ENCODE measurements at regions not wholly inside any gene's neighbourhood (a gene's known extent, or its start where the extent isn't known, plus 50 kb on each side); places are given as distances from the start of the nearest gene placed in this dataset.

- no peaks in the 10 kb centered on the region for H4K20me1 ChIP-seq (ENCODE audit: low read depth, low read length)
- no peaks in the 10 kb centered on the region for H3K9me2 ChIP-seq (replicated peaks; ENCODE audit: insufficient read depth, low read length)
- H3F3A ChIP-seq (ENCODE audit: insufficient read depth) = no peaks in the 10 kb centered on the region
- 0 out of 2 replicates have a peak, but pooled peaks cover 3% of the 10 kb centered on the region for H3K27me3 ChIP-seq (ENCODE audit: low read length)
- TF ChIP-seq EZH2phosphoT487 (conservative IDR thresholded peaks at IDR 0.05; ENCODE audit: low read length) = no peak
- H3K27ac ChIP-seq (ENCODE audit: low read depth, low read length) = no peak overlapping the region
- H3K4me2 ChIP-seq (ENCODE audit: low read depth, low read length, poor library complexity, severe bottlenecking) = no peak overlapping the region
- no peak overlapping the region for H3K9ac ChIP-seq (ENCODE audit: low read length)
- H3K9me3 ChIP-seq (ENCODE audit: insufficient read depth, low read length) = 0 out of 2 replicates have a peak, but pooled peaks cover 4% of the 10 kb centered on the region
- H3K36me3 ChIP-seq (ENCODE audit: low read length) = no peaks in the 10 kb centered on the region
- no peaks in the 10 kb centered on the region for H3K79me2 ChIP-seq (ENCODE audit: insufficient read depth, low read length)
- H2AFZ ChIP-seq (ENCODE audit: low read depth, low read length, severe bottlenecking) = no peak overlapping the region
- no peak overlapping the region for H3K4me3 ChIP-seq (ENCODE audit: insufficient read depth, low read length, poor library complexity, severe bottlenecking)
Observed at GRCh38 chr7:12873571-12873970, 186.1 kb downstream of the ARL4A start.

- H3K9me2 ChIP-seq (replicated peaks; ENCODE audit: insufficient read depth, low read length) = no peaks in the 10 kb centered on the region
- H3F3A ChIP-seq (ENCODE audit: insufficient read depth) = no peaks in the 10 kb centered on the region
- H3K79me2 ChIP-seq (ENCODE audit: insufficient read depth, low read length) = no peaks in the 10 kb centered on the region
- H3K27me3 ChIP-seq (ENCODE audit: low read length) = no peaks in the 10 kb centered on the region
- 0 out of 2 replicates have a peak, but pooled peaks cover 4% of the 10 kb centered on the region for H3K9me3 ChIP-seq (ENCODE audit: insufficient read depth, low read length)
- H4K20me1 ChIP-seq (ENCODE audit: low read depth, low read length) = no peaks in the 10 kb centered on the region
- H2AFZ ChIP-seq (ENCODE audit: low read depth, low read length, severe bottlenecking) = no peak overlapping the region
- TF ChIP-seq EZH2phosphoT487 (conservative IDR thresholded peaks at IDR 0.05; ENCODE audit: low read length) = no peak
- TF ChIP-seq, protein P1, sequence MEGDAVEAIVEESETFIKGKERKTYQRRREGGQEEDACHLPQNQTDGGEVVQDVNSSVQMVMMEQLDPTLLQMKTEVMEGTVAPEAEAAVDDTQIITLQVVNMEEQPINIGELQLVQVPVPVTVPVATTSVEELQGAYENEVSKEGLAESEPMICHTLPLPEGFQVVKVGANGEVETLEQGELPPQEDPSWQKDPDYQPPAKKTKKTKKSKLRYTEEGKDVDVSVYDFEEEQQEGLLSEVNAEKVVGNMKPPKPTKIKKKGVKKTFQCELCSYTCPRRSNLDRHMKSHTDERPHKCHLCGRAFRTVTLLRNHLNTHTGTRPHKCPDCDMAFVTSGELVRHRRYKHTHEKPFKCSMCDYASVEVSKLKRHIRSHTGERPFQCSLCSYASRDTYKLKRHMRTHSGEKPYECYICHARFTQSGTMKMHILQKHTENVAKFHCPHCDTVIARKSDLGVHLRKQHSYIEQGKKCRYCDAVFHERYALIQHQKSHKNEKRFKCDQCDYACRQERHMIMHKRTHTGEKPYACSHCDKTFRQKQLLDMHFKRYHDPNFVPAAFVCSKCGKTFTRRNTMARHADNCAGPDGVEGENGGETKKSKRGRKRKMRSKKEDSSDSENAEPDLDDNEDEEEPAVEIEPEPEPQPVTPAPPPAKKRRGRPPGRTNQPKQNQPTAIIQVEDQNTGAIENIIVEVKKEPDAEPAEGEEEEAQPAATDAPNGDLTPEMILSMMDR (IDR thresholded peaks at IDR 0.05; ENCODE audit: insufficient read depth, low read length, poor library complexity, severe bottlenecking) = no peak
- no peak overlapping the region for H3K27ac ChIP-seq (ENCODE audit: low read depth, low read length)
- no peak overlapping the region for H3K4me2 ChIP-seq (ENCODE audit: low read depth, low read length, poor library complexity, severe bottlenecking)
- no peak overlapping the region for H3K9ac ChIP-seq (ENCODE audit: low read length)
- no peaks in the 10 kb centered on the region for H3K36me3 ChIP-seq (ENCODE audit: low read length)
- H3K4me3 ChIP-seq (ENCODE audit: insufficient read depth, low read length, poor library complexity, severe bottlenecking) = no peak overlapping the region
Observed at GRCh38 chr7:12879139-12879538, 191.7 kb downstream of the ARL4A start.

- H3K36me3 ChIP-seq (ENCODE audit: low read length) = no peaks in the 10 kb centered on the region
- H4K20me1 ChIP-seq (ENCODE audit: low read depth, low read length) = no peaks in the 10 kb centered on the region
- H3K9me2 ChIP-seq (replicated peaks; ENCODE audit: insufficient read depth, low read length) = no peaks in the 10 kb centered on the region
- no peaks in the 10 kb centered on the region for H3F3A ChIP-seq (ENCODE audit: insufficient read depth)
- H3K27ac ChIP-seq (ENCODE audit: low read depth, low read length) = no peak overlapping the region
- H3K9me3 ChIP-seq (ENCODE audit: insufficient read depth, low read length) = no peaks in the 10 kb centered on the region
- no peak overlapping the region for H3K4me2 ChIP-seq (ENCODE audit: low read depth, low read length, poor library complexity, severe bottlenecking)
- H3K27me3 ChIP-seq (ENCODE audit: low read length) = no peaks in the 10 kb centered on the region
- H3K79me2 ChIP-seq (ENCODE audit: insufficient read depth, low read length) = no peaks in the 10 kb centered on the region
- no peak for TF ChIP-seq EZH2phosphoT487 (conservative IDR thresholded peaks at IDR 0.05; ENCODE audit: low read length)
- TF ChIP-seq, protein P1 (IDR thresholded peaks at IDR 0.05; ENCODE audit: insufficient read depth, low read length, poor library complexity, severe bottlenecking) = no peak
- no peak overlapping the region for H2AFZ ChIP-seq (ENCODE audit: low read depth, low read length, severe bottlenecking)
- no peak overlapping the region for H3K9ac ChIP-seq (ENCODE audit: low read length)
- no peak overlapping the region for H3K4me3 ChIP-seq (ENCODE audit: insufficient read depth, low read length, poor library complexity, severe bottlenecking)
Observed at GRCh38 chr7:12881712-12882111, 194.3 kb downstream of the ARL4A start.

DNA sequence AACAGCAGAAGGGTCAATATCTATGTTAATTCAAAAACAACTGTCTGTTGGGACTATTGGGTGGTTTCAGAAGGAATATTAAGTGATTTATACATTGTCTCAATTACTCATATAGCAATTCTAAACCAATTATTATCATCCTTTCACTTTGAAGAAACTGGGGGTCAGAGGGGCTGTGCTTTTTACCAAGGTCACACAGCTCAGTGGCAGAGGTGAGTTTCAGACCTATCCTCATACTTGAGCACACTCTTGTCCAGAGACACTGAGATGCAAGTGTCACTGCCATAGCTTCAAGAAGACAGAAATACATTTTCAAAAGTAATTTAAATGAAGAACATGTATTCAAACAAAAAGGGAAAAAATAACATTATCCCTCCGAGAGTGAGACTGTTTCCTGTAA is 195.3 kb downstream of the ARL4A start:
- H3K9me3 ChIP-seq (ENCODE audit: insufficient read depth, low read length) = no peaks in the 10 kb centered on the region
- H3K9me2 ChIP-seq (replicated peaks; ENCODE audit: insufficient read depth, low read length) = no peaks in the 10 kb centered on the region
- no peaks in the 10 kb centered on the region for H3K36me3 ChIP-seq (ENCODE audit: low read length)
- no peak overlapping the region for H3K27ac ChIP-seq (ENCODE audit: low read depth, low read length)
- H3K79me2 ChIP-seq (ENCODE audit: insufficient read depth, low read length) = no peaks in the 10 kb centered on the region
- no peak overlapping the region for H2AFZ ChIP-seq (ENCODE audit: low read depth, low read length, severe bottlenecking)
- TF ChIP-seq EZH2phosphoT487 (conservative IDR thresholded peaks at IDR 0.05; ENCODE audit: low read length) = no peak
- TF ChIP-seq, protein P1 (IDR thresholded peaks at IDR 0.05; ENCODE audit: insufficient read depth, low read length, poor library complexity, severe bottlenecking) = no peak
- H4K20me1 ChIP-seq (ENCODE audit: low read depth, low read length) = no peaks in the 10 kb centered on the region
- H3K4me3 ChIP-seq (ENCODE audit: insufficient read depth, low read length, poor library complexity, severe bottlenecking) = no peak overlapping the region
- H3K9ac ChIP-seq (ENCODE audit: low read length) = no peak overlapping the region
- no peaks in the 10 kb centered on the region for H3K27me3 ChIP-seq (ENCODE audit: low read length)
- H3K4me2 ChIP-seq (ENCODE audit: low read depth, low read length, poor library complexity, severe bottlenecking) = no peak overlapping the region
- H3F3A ChIP-seq (ENCODE audit: insufficient read depth) = no peaks in the 10 kb centered on the region

All from SU-DHL-6 (cell line).